Endothelial cell (in vitro differentiated cells): ENCODE measurements at regions not wholly inside any gene's neighbourhood (a gene's known extent, or its start where the extent isn't known, plus 50 kb on each side); places are given as distances from the start of the nearest gene placed in this dataset.
"Not testable (repeated sequence)": the region's sequence is repeated elsewhere in the genome, so short reads cannot be mapped to it uniquely, and the experiment has no call there.

Experiments used
- DNase-seq: peaks from one replicate; pipeline ENCODE4 v3.0.0; 2021; ENCODE audit warnings: low spot score
- H3K27ac Mint-ChIP-seq: one replicate; pipeline ENCODE4 v1.8.0; 2021; ENCODE audit warnings: mixed read lengths, inconsistent platforms; ENCODE audit not compliant: unreplicated experiment
- H3K27me3 Mint-ChIP-seq: one replicate; pipeline ENCODE4 v1.8.0; 2021; ENCODE audit warnings: mild to moderate bottlenecking, moderate library complexity, mixed read lengths, inconsistent platforms; ENCODE audit not compliant: unreplicated experiment
- H3K36me3 Mint-ChIP-seq: one replicate; pipeline ENCODE4 v1.8.0; 2021; ENCODE audit warnings: mild to moderate bottlenecking, low read depth, mixed read lengths, inconsistent platforms; ENCODE audit not compliant: unreplicated experiment
- H3K4me1 Mint-ChIP-seq: one replicate; pipeline ENCODE4 v1.8.0; 2021; ENCODE audit warnings: mild to moderate bottlenecking, mixed read lengths, inconsistent platforms; ENCODE audit not compliant: unreplicated experiment
- H3K4me3 Mint-ChIP-seq: one replicate; pipeline ENCODE4 v1.8.0; 2021; ENCODE audit warnings: mild to moderate bottlenecking, mixed read lengths, inconsistent platforms; ENCODE audit not compliant: unreplicated experiment
- H3K9me3 Mint-ChIP-seq: one replicate; pipeline ENCODE4 v1.8.0; 2021; ENCODE audit warnings: mixed read lengths, inconsistent platforms; ENCODE audit not compliant: unreplicated experiment
- TF ChIP-seq, protein P1 (sequence below): fragments of 200-600 bp; sonication (generic); IDR thresholded peaks from one replicate; pipeline ENCODE4 v1.5.0; 2021; ENCODE audit warnings: antibody characterized with exemption; ENCODE audit not compliant: unreplicated experiment

DNA sequence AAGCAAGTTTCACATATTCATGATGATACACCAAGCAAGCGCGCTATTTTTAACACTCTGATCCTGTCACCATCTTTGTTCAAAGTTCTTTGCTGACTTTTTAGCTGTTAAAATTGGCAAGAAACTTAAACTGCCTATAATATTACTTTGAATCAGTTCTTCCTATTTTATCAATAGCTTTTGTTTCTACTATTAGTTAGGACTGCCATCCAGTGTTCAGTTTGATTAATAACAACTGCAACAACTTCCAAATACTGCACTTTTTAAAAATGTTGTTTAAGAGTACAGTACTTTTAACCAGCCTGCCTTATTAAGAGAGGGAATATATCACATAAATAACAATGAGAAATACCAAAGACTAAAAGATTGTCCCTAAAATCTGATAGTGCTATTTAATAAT, 614.3 kb downstream of the FAM133A start:
- no peaks in the 10 kb centered on the region for H3K9me3 Mint-ChIP-seq
- DNase-seq: no peak
- H3K4me1 Mint-ChIP-seq: no peaks in the 10 kb centered on the region
- H3K27me3 Mint-ChIP-seq: no peaks in the 10 kb centered on the region
- H3K36me3 Mint-ChIP-seq: no peaks in the 10 kb centered on the region
- TF ChIP-seq, protein P1, sequence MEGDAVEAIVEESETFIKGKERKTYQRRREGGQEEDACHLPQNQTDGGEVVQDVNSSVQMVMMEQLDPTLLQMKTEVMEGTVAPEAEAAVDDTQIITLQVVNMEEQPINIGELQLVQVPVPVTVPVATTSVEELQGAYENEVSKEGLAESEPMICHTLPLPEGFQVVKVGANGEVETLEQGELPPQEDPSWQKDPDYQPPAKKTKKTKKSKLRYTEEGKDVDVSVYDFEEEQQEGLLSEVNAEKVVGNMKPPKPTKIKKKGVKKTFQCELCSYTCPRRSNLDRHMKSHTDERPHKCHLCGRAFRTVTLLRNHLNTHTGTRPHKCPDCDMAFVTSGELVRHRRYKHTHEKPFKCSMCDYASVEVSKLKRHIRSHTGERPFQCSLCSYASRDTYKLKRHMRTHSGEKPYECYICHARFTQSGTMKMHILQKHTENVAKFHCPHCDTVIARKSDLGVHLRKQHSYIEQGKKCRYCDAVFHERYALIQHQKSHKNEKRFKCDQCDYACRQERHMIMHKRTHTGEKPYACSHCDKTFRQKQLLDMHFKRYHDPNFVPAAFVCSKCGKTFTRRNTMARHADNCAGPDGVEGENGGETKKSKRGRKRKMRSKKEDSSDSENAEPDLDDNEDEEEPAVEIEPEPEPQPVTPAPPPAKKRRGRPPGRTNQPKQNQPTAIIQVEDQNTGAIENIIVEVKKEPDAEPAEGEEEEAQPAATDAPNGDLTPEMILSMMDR: no peak
- no peak overlapping the region for H3K27ac Mint-ChIP-seq
- H3K4me3 Mint-ChIP-seq: no peak overlapping the region

DNA sequence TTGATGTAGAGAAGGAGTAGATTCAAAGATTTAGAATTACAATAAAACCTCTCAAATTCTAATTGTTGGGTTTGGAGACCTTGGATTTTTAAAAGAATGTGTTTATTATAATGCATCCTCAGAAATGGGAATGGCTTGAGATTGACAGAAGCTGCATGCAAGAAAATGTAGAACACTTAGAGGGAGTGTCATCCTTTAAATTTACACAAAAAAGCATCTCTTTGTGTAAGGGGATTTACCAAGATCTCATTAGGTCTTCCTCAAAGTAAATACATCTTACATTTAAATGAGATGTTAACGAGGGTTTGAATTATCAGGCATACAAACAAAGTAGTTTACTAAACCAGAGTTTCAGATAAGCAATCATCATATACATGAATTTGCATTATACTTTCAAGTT, 615.0 kb downstream of the FAM133A start:
- H3K27ac Mint-ChIP-seq: no peak overlapping the region
- TF ChIP-seq, protein P1: no peak
- H3K4me1 Mint-ChIP-seq: no peaks in the 10 kb centered on the region
- H3K4me3 Mint-ChIP-seq: no peak overlapping the region
- no peak for DNase-seq
- no peaks in the 10 kb centered on the region for H3K9me3 Mint-ChIP-seq
- no peaks in the 10 kb centered on the region for H3K36me3 Mint-ChIP-seq
- no peaks in the 10 kb centered on the region for H3K27me3 Mint-ChIP-seq

DNA sequence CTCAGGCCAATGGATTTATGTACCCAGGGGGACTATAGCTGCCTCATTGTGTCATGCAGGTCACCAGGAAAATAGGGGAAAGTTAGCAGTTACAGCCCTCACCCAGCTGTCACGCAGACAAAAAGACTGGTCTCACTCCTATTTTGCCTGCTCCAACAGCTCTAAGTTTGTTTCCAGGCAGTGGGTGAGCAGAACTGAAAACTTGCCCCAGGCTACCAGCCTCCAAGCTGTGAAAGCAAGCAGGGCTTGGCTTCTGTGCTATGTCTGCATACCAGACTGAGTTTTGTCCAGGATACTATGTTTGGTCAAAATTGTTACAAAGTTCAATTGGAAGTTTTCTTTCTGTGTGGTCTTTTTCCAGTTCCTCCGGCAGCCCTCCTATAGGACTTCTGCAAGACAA, 628.4 kb downstream of the FAM133A start:
- Mint-ChIP-seq H3K4me1 (no peaks in the 10 kb centered on the region), H3K9me3 (no peaks in the 10 kb centered on the region), H3K4me3 (no peak overlapping the region), H3K27ac (no peak overlapping the region), H3K36me3 (no peaks in the 10 kb centered on the region), H3K27me3 (peaks cover 2% of the 10 kb centered on the region)
- DNase-seq: no peak
- TF ChIP-seq, protein P1: no peak

DNA sequence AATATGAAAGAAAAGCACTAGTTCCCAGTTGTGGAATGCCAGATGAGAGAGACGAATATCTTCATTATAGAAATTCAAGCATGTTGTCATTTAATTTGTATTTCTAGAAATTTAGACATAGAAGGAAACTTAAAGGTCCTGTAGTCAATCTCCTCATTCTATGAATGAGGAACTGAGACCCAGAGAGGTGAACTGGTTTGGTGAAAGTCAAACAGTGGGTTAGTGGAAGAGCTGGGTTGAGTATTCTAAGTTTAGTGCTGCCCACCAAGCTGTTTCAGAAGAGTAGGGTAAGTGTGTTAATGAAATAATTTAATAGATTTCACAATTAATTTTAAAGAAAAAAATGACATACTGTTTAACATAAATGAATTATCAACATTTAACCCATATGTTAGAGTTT, 655.2 kb downstream of the FAM133A start:
- H3K27ac Mint-ChIP-seq: no peak overlapping the region
- H3K9me3 Mint-ChIP-seq: no peaks in the 10 kb centered on the region
- H3K4me1 Mint-ChIP-seq: no peaks in the 10 kb centered on the region
- no peaks in the 10 kb centered on the region for H3K36me3 Mint-ChIP-seq
- no peak overlapping the region for H3K4me3 Mint-ChIP-seq
- H3K27me3 Mint-ChIP-seq: no peaks in the 10 kb centered on the region
- TF ChIP-seq, protein P1: no peak
- no peak for DNase-seq

DNA sequence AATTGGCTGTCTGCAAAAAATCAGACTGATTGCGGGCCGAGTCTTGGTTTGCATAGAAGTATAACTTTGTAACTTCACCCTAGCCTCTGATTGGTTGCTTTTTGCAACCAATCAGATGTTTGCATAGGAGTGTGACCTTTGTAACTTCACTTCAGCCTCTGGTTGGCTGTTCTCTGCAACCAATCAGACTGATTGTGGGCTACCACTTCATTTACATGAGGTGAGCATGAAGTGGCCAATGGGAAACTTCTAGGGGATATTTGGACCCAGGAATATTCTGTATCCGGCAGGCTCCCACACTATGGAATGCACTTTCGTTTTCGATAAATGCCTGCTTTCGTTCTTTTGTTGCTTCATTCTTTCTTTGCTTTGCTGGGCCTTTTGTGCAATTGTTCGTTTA, 667.7 kb downstream of the FAM133A start:
- H3K27me3 Mint-ChIP-seq, H3K36me3 Mint-ChIP-seq, H3K9me3 Mint-ChIP-seq, H3K4me1 Mint-ChIP-seq, DNase-seq, H3K4me3 Mint-ChIP-seq, H3K27ac Mint-ChIP-seq: not testable (repeated sequence)

DNA sequence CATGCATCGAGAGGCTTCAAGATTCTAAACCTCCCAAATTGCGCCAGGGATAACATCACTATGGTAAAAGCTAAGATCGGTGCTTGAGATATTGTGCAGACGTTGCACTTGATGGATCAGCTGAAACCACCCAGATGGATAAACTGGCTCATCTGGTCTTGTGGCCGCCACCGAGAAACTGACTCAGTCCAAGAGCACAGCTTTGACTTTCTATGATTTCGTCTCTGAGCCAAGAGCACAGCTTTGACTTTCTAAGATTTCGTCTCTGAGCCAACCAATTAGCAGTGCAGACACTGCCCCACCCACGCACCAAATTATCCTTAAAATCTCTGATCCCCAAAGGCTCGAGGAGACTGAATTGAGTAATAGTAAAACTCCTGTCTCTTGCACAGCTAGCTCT, 687.2 kb downstream of the FAM133A start:
- Mint-ChIP-seq H3K9me3 (no peaks in the 10 kb centered on the region), H3K4me1 (peaks cover 3% of the 10 kb centered on the region), H3K27ac (no peak overlapping the region), H3K4me3 (no peak overlapping the region), H3K27me3 (no peaks in the 10 kb centered on the region), H3K36me3 (no peaks in the 10 kb centered on the region)
- DNase-seq: no peak
- TF ChIP-seq, protein P1: no peak
